MM.1S (cell line): ENCODE measurements at regions not wholly inside any gene's neighbourhood (a gene's known extent, or its start where the extent isn't known, plus 50 kb on each side); places are given as distances from the start of the nearest gene placed in this dataset.

Source experiments
- DNase-seq: peaks from one replicate; pipeline ENCODE4 v3.0.0-alpha.2; 2015
- H2AFZ ChIP-seq: fragments of 300-600 bp; sonication (generic); 2 replicates; pipeline ENCODE4 v1.6.0; 2016; ENCODE audit warnings: antibody characterized with exemption, low read length
- H3F3A ChIP-seq: fragments of 300-600 bp; sonication (generic); 2 replicates; pipeline ENCODE4 v1.6.1; 2016; ENCODE audit warnings: mild to moderate bottlenecking, antibody characterized with exemption, low read length, moderate library complexity, mixed read lengths; ENCODE audit not compliant: insufficient read depth
- H3K27ac ChIP-seq: fragments of 300-600 bp; sonication (generic); 2 replicates; pipeline ENCODE4 v1.5.1; 2016; ENCODE audit warnings: mild to moderate bottlenecking, low read length
- H3K27me3 ChIP-seq: fragments of 300-600 bp; sonication (generic); replicated peaks from 2 replicates; pipeline ENCODE4 v1.6.0; 2016; ENCODE audit warnings: low read length; ENCODE audit not compliant: insufficient read depth
- H3K36me3 ChIP-seq: fragments of 300-600 bp; sonication (generic); replicated peaks from 2 replicates; pipeline ENCODE4 v1.6.1; 2016; ENCODE audit warnings: mild to moderate bottlenecking, low read length, mixed read lengths; ENCODE audit not compliant: insufficient read depth
- H3K4me1 ChIP-seq: fragments of 300-600 bp; sonication (generic); 2 replicates; pipeline ENCODE4 v1.6.1; 2016; ENCODE audit warnings: low read length, mixed read lengths
- H3K4me2 ChIP-seq: fragments of 300-600 bp; sonication (generic); 2 replicates; pipeline ENCODE4 v1.6.0; 2016; ENCODE audit warnings: low read depth, low read length
- H3K4me3 ChIP-seq: fragments of 300-600 bp; sonication (generic); 2 replicates; pipeline ENCODE4 v1.5.1; 2016; ENCODE audit warnings: low read length, mixed read lengths
- H3K79me2 ChIP-seq: fragments of 300-600 bp; sonication (generic); 2 replicates; pipeline ENCODE4 v1.6.1; 2016; ENCODE audit warnings: mixed run types, low read length, mixed read lengths
- H3K9ac ChIP-seq: fragments of 300-600 bp; sonication (generic); 2 replicates; pipeline ENCODE4 v1.6.1; 2016; ENCODE audit warnings: low read length, mixed read lengths
- H3K9me2 ChIP-seq: fragments of 300-600 bp; sonication (generic); replicated peaks from 2 replicates; pipeline ENCODE4 v1.6.1; 2016; ENCODE audit warnings: mild to moderate bottlenecking, low read length, mixed read lengths; ENCODE audit not compliant: insufficient read depth
- H3K9me3 ChIP-seq: fragments of 300-600 bp; sonication (generic); replicated peaks from 2 replicates; pipeline ENCODE4 v1.6.1; 2016; ENCODE audit warnings: mild to moderate bottlenecking, low read length, mixed read lengths; ENCODE audit not compliant: insufficient read depth
- H4K20me1 ChIP-seq: fragments of 300-600 bp; sonication (generic); 2 replicates; pipeline ENCODE4 v1.6.1; 2016; ENCODE audit warnings: mild to moderate bottlenecking, low read length, moderate library complexity, mixed read lengths; ENCODE audit not compliant: insufficient read depth
- CTCF ChIP-seq: fragments of 300-600 bp; sonication (generic); IDR thresholded peaks from 2 replicates; pipeline ENCODE4 v1.5.1; 2016; ENCODE audit warnings: antibody characterized with exemption, low read length, mixed read lengths
- EZH2 ChIP-seq: fragments of 300-600 bp; sonication (generic); optimal IDR thresholded peaks from 2 replicates; pipeline ENCODE3; 2017; ENCODE audit warnings: low read depth, mild to moderate bottlenecking, antibody characterized with exemption, low read length, mixed read lengths
- EZH2phosphoT487 ChIP-seq: fragments of 300-600 bp; sonication (generic); IDR thresholded peaks from 2 replicates; pipeline ENCODE4 v1.6.1; 2018; ENCODE audit warnings: antibody characterized with exemption, low read length

GRCh38 chr4:155066871-155067270, 141.6 kb upstream of the NPY2R start:
- H3K4me1 ChIP-seq, result no peaks in the 10 kb centered on the region
- TF ChIP-seq EZH2, result no peak
- TF ChIP-seq CTCF, result no peak
- TF ChIP-seq EZH2phosphoT487, result no peak

GRCh38 chr4:155071962-155072361, 136.5 kb upstream of the NPY2R start:
- DNase-seq, result no peak
- no peak overlapping the region for H3K27ac ChIP-seq
- no peaks in the 10 kb centered on the region for H3K9me3 ChIP-seq
- H3K4me3 ChIP-seq, result no peak overlapping the region
- H3K9me2 ChIP-seq, result no peaks in the 10 kb centered on the region
- no peaks in the 10 kb centered on the region for H3K4me1 ChIP-seq
- H3K36me3 ChIP-seq, result no peaks in the 10 kb centered on the region
- no peaks in the 10 kb centered on the region for H3K27me3 ChIP-seq
- TF ChIP-seq EZH2phosphoT487, result no peak
- TF ChIP-seq EZH2, result no peak
- TF ChIP-seq CTCF, result no peak
- H3F3A ChIP-seq, result no peaks in the 10 kb centered on the region
- H3K79me2 ChIP-seq, result no peaks in the 10 kb centered on the region
- H3K4me2 ChIP-seq, result no peak overlapping the region
- H4K20me1 ChIP-seq, result no peaks in the 10 kb centered on the region
- no peak overlapping the region for H2AFZ ChIP-seq
- H3K9ac ChIP-seq, result no peak overlapping the region

More at GRCh38 chr4:155066871-155067270, 141.6 kb upstream of the NPY2R start:
- Histone ChIP-seq H3K9me2 (no peaks in the 10 kb centered on the region), H4K20me1 (no peaks in the 10 kb centered on the region), H3K27ac (no peak overlapping the region), H3K4me2 (no peak overlapping the region), H3K4me3 (no peak overlapping the region), H3K9ac (no peak overlapping the region), H3K9me3 (no peaks in the 10 kb centered on the region), H3F3A (no peaks in the 10 kb centered on the region), H3K36me3 (no peaks in the 10 kb centered on the region), H3K27me3 (no peaks in the 10 kb centered on the region), H3K79me2 (no peaks in the 10 kb centered on the region), H2AFZ (no peak overlapping the region)
- no peak for DNase-seq

- no peaks in the 10 kb centered on the region for H3K9me2 ChIP-seq
- no peak for TF ChIP-seq EZH2
- no peak for TF ChIP-seq CTCF
- no peak for TF ChIP-seq EZH2phosphoT487
- no peak overlapping the region for H3K9ac ChIP-seq
- H2AFZ ChIP-seq, result no peak overlapping the region
- H3K79me2 ChIP-seq, result no peaks in the 10 kb centered on the region
- H3K4me1 ChIP-seq, result no peaks in the 10 kb centered on the region
- no peak overlapping the region for H3K27ac ChIP-seq
- H3K4me3 ChIP-seq, result no peak overlapping the region
- DNase-seq, result no peak
- no peaks in the 10 kb centered on the region for H3K27me3 ChIP-seq
- H3K9me3 ChIP-seq, result no peaks in the 10 kb centered on the region
- H3F3A ChIP-seq, result no peaks in the 10 kb centered on the region
- H4K20me1 ChIP-seq, result no peaks in the 10 kb centered on the region
- H3K36me3 ChIP-seq, result no peaks in the 10 kb centered on the region
- H3K4me2 ChIP-seq, result no peak overlapping the region
These were observed 136.0 kb upstream of the NPY2R start for GRCh38 chr4:155072417-155072816.
